Kidney capillary endothelial cell (primary cell): ENCODE measurements at regions not wholly inside any gene's neighbourhood (a gene's known extent, or its start where the extent isn't known, plus 50 kb on each side); places are given as distances from the start of the nearest gene placed in this dataset.
"Not testable (repeated sequence)": the region's sequence is repeated elsewhere in the genome, so short reads cannot be mapped to it uniquely, and the experiment has no call there.

Experiments used
- DNase-seq: peaks from one replicate; pipeline ENCODE4 v3.0.0-alpha.2; 2018; ENCODE audit warnings: low spot score

GRCh38 chr16:29182501-29182900 lies 197.6 kb downstream of the LAT start:
- no peak for DNase-seq

- DNase-seq = not testable (repeated sequence)
Measured at GRCh38 chr16:29181921-29182411, 197.1 kb downstream of the LAT start.

- DNase-seq = not testable (repeated sequence)
Measured at GRCh38 chr16:29181254-29181780, 196.5 kb downstream of the LAT start.

GRCh38 chr16:29180206-29180600 lies 195.4 kb downstream of the LAT start:
- not testable (repeated sequence) for DNase-seq

- DNase-seq = not testable (repeated sequence)
Measured at GRCh38 chr16:29179401-29180205, 194.8 kb downstream of the LAT start.

- not testable (repeated sequence) for DNase-seq
Measured at GRCh38 chr16:29177888-29178726, 193.3 kb downstream of the LAT start.

- not testable (repeated sequence) for DNase-seq
Measured at GRCh38 chr16:29177203-29177887, 192.5 kb downstream of the LAT start.

GRCh38 chr16:29176822-29177202 lies 192.0 kb downstream of the LAT start:
- not testable (repeated sequence) for DNase-seq

- not testable (repeated sequence) for DNase-seq
Measured at GRCh38 chr16:29176154-29176470, 191.3 kb downstream of the LAT start.

- DNase-seq = not testable (repeated sequence)
Measured at GRCh38 chr16:29175411-29176153, 190.7 kb downstream of the LAT start.

- not testable (repeated sequence) for DNase-seq
Measured at GRCh38 chr16:29173371-29174305, 188.8 kb downstream of the LAT start.

GRCh38 chr16:29172098-29172724 lies 187.4 kb downstream of the LAT start:
- not testable (repeated sequence) for DNase-seq

GRCh38 chr16:29171296-29171695 lies 186.4 kb downstream of the LAT start:
- not testable (repeated sequence) for DNase-seq

GRCh38 chr16:29170393-29171119 lies 185.7 kb downstream of the LAT start:
- not testable (repeated sequence) for DNase-seq

- not testable (repeated sequence) for DNase-seq
Measured at GRCh38 chr16:29169295-29169994, 184.6 kb downstream of the LAT start.

GRCh38 chr16:29168515-29169259 lies 183.8 kb downstream of the LAT start:
- not testable (repeated sequence) for DNase-seq

- not testable (repeated sequence) for DNase-seq
Measured at GRCh38 chr16:29164442-29165089, 179.7 kb downstream of the LAT start.
